ENCODE measurements at regions not wholly inside any gene's neighbourhood (a gene's known extent, or its start where the extent isn't known, plus 50 kb on each side); places are given as distances from the start of the nearest gene placed in this dataset.

DNA sequence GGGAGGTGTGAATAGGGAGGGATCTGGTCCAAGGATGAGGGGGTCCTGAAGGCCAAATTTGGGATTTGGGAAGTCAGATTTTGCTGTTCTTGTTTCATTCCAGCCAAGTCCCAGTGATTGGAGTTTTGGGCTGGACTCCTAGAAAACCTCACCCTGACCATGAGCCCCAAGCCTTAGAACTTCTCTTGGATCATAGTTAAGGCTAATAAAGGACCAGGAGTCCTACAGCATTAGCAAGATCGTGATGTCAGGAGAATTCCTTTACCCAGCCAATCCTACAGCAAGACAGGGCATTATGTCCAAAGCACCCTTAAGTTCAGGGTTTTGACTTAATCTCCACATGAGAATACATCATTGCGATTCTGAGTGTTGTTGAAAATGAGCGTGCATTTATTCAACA, 85.0 kb downstream of the SOX9 start:
- ATAC-seq (ENCODE audit: low FRiP score) = no peak

GRCh38 chr17:72206376-72206775, 85.6 kb downstream of the SOX9 start:
- DNase-seq (ENCODE audit: low spot score) = no peak
- TF ChIP-seq, protein P1, sequence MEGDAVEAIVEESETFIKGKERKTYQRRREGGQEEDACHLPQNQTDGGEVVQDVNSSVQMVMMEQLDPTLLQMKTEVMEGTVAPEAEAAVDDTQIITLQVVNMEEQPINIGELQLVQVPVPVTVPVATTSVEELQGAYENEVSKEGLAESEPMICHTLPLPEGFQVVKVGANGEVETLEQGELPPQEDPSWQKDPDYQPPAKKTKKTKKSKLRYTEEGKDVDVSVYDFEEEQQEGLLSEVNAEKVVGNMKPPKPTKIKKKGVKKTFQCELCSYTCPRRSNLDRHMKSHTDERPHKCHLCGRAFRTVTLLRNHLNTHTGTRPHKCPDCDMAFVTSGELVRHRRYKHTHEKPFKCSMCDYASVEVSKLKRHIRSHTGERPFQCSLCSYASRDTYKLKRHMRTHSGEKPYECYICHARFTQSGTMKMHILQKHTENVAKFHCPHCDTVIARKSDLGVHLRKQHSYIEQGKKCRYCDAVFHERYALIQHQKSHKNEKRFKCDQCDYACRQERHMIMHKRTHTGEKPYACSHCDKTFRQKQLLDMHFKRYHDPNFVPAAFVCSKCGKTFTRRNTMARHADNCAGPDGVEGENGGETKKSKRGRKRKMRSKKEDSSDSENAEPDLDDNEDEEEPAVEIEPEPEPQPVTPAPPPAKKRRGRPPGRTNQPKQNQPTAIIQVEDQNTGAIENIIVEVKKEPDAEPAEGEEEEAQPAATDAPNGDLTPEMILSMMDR (IDR thresholded peaks at IDR 0.05) = no peak
- no peak for ATAC-seq (ENCODE audit: low FRiP score)

More for the DNA sequence above, 85.0 kb downstream of the SOX9 start:
- TF ChIP-seq, protein P1 (IDR thresholded peaks at IDR 0.05) = no peak
- no peak for DNase-seq (ENCODE audit: low spot score)

GRCh38 chr17:72208832-72209231, 88.0 kb downstream of the SOX9 start:
- TF ChIP-seq, protein P1 (IDR thresholded peaks at IDR 0.05) = no peak
- no peak for DNase-seq (ENCODE audit: low spot score)
- no peak for ATAC-seq (ENCODE audit: low FRiP score)

GRCh38 chr17:72212041-72212440, 91.2 kb downstream of the SOX9 start:
- TF ChIP-seq, protein P1 (IDR thresholded peaks at IDR 0.05) = no peak
- DNase-seq (ENCODE audit: low spot score) (no peak), ATAC-seq (ENCODE audit: low FRiP score) (no peak)

DNA sequence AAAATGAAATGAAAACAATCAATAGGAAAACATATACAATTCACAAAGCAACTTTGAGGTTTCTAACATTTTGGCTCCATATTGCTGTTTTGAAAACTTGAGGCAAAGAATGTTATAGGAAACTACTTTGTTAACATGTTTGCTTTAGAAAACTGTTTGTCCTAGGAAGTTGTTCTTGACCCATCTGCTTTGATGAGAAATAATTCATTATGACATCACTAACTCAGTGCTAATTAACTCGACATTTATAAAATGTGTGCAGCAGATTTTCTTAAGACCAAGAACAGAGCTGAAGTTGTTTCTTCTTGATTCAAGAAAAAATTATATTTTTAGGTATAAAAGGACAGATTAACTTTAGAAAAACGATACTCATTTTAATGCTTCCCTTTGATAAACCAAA, 94.7 kb downstream of the SOX9 start:
- no peak for ATAC-seq (ENCODE audit: low FRiP score)
- no peak for DNase-seq (ENCODE audit: low spot score)
- TF ChIP-seq, protein P1 (IDR thresholded peaks at IDR 0.05) = no peak

- no peak for ATAC-seq (ENCODE audit: low FRiP score)
Observed at GRCh38 chr17:72215928-72216327, 95.1 kb downstream of the SOX9 start.

GRCh38 chr17:72219137-72219823, 98.5 kb downstream of the SOX9 start:
- TF ChIP-seq, protein P1 (IDR thresholded peaks at IDR 0.05) = no peak
- ATAC-seq (ENCODE audit: low FRiP score) = no peak
- no peak for DNase-seq (ENCODE audit: low spot score)

More at GRCh38 chr17:72215928-72216327, 95.1 kb downstream of the SOX9 start:
- TF ChIP-seq, protein P1 (IDR thresholded peaks at IDR 0.05) = no peak
- no peak for DNase-seq (ENCODE audit: low spot score)
